DND-41 (cell line): ENCODE measurements at regions not wholly inside any gene's neighbourhood (a gene's known extent, or its start where the extent isn't known, plus 50 kb on each side); places are given as distances from the start of the nearest gene placed in this dataset.

Source experiments
- EZH2 ChIP-seq: IDR thresholded peaks from 3 replicates; pipeline ENCODE4 v1.6.1; 2012; ENCODE audit warnings: borderline replicate concordance, low read depth, mild to moderate bottlenecking, moderate library complexity, low read length, inconsistent platforms; ENCODE audit not compliant: severe bottlenecking
- TF ChIP-seq, protein P1 (sequence below): IDR thresholded peaks from 2 replicates; pipeline ENCODE4 v1.5.1; 2012; ENCODE audit warnings: borderline replicate concordance, low read length, moderate library complexity, mild to moderate bottlenecking; ENCODE audit not compliant: poor library complexity, severe bottlenecking; ENCODE audit errors: extremely low read depth

GRCh38 chr3:178367817-178368617 is 168.2 kb upstream of the KCNMB2 start:
- TF ChIP-seq, protein P1, sequence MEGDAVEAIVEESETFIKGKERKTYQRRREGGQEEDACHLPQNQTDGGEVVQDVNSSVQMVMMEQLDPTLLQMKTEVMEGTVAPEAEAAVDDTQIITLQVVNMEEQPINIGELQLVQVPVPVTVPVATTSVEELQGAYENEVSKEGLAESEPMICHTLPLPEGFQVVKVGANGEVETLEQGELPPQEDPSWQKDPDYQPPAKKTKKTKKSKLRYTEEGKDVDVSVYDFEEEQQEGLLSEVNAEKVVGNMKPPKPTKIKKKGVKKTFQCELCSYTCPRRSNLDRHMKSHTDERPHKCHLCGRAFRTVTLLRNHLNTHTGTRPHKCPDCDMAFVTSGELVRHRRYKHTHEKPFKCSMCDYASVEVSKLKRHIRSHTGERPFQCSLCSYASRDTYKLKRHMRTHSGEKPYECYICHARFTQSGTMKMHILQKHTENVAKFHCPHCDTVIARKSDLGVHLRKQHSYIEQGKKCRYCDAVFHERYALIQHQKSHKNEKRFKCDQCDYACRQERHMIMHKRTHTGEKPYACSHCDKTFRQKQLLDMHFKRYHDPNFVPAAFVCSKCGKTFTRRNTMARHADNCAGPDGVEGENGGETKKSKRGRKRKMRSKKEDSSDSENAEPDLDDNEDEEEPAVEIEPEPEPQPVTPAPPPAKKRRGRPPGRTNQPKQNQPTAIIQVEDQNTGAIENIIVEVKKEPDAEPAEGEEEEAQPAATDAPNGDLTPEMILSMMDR: no peak
- TF ChIP-seq EZH2: no peak
